Smooth muscle cell (in vitro differentiated cells): ENCODE measurements at regions not wholly inside any gene's neighbourhood (a gene's known extent, or its start where the extent isn't known, plus 50 kb on each side); places are given as distances from the start of the nearest gene placed in this dataset.
A peak's percentile ranks its signal among the peaks of the same experiment; 100 is the strongest.

Experiments used
- DNase-seq: peaks from one replicate; lab custom pipeline; 2025; ENCODE audit not compliant: unreplicated experiment; lab: John Stamatoyannopoulos, UW
- H2AFZ ChIP-seq: fragments of 200-600 bp; sonication (generic); 2 replicates; pipeline ENCODE4 v1.6.0; 2016; ENCODE audit warnings: antibody characterized with exemption, low read depth, mild to moderate bottlenecking
- H3F3A ChIP-seq: fragments of 200-600 bp; sonication (generic); 2 replicates; pipeline ENCODE4 v1.6.0; 2017; ENCODE audit warnings: antibody characterized with exemption, low read depth
- H3K27ac ChIP-seq: fragments of 200-600 bp; sonication (generic); 2 replicates; pipeline ENCODE4 v1.5.1; 2016; ENCODE audit warnings: low read depth, mild to moderate bottlenecking
- H3K27me3 ChIP-seq: fragments of 200-600 bp; sonication (generic); 2 replicates; pipeline ENCODE4 v1.6.1; 2016; ENCODE audit warnings: low read depth, mild to moderate bottlenecking
- H3K36me3 ChIP-seq: fragments of 200-600 bp; sonication (generic); 2 replicates; pipeline ENCODE4 v1.5.1; 2016; ENCODE audit warnings: low read depth
- H3K4me1 ChIP-seq: fragments of 200-600 bp; sonication (generic); 2 replicates; pipeline ENCODE4 v1.5.1; 2016; ENCODE audit warnings: low read depth
- H3K4me2 ChIP-seq: fragments of 200-600 bp; sonication (generic); 2 replicates; pipeline ENCODE4 v1.6.0; 2016; ENCODE audit warnings: mild to moderate bottlenecking
- H3K4me3 ChIP-seq: fragments of 200-600 bp; sonication (generic); 2 replicates; pipeline ENCODE4 v1.5.1; 2016; ENCODE audit warnings: mild to moderate bottlenecking
- H3K79me2 ChIP-seq: fragments of 200-600 bp; sonication (generic); 2 replicates; pipeline ENCODE4 v1.6.0; 2016; ENCODE audit warnings: low read depth, mild to moderate bottlenecking
- H3K9ac ChIP-seq: fragments of 200-600 bp; sonication (generic); 2 replicates; pipeline ENCODE4 v1.6.0; 2016; ENCODE audit warnings: low read depth
- H3K9me3 ChIP-seq: fragments of 200-600 bp; sonication (generic); replicated peaks from 2 replicates; pipeline ENCODE4 v1.5.1; 2016; ENCODE audit warnings: low read depth
- H4K20me1 ChIP-seq: fragments of 200-600 bp; sonication (generic); 2 replicates; pipeline ENCODE4 v1.6.0; 2016; ENCODE audit warnings: low read depth
- CTCF ChIP-seq: fragments of 200-600 bp; sonication (generic); IDR thresholded peaks from 2 replicates; pipeline ENCODE4 v1.5.1; 2017; ENCODE audit warnings: borderline replicate concordance, mild to moderate bottlenecking, antibody characterized with exemption; ENCODE audit not compliant: insufficient read depth, poor library complexity, severe bottlenecking
- WGBS: methylation state at CpG from one replicate; pipeline ENCODE4 v1.1.7; 2016; ENCODE audit warnings: low lambda C conversion rate; 5-methylcytosine and 5-hydroxymethylcytosine counted together

- Histone ChIP-seq H3K4me3 (no peak overlapping the region), H3K9me3 (no peaks in the 10 kb centered on the region), H3K79me2 (no peaks in the 10 kb centered on the region), H3F3A (peaks cover 18% of the 10 kb centered on the region), H4K20me1 (no peaks in the 10 kb centered on the region), H3K4me2 (no peak overlapping the region), H3K36me3 (no peaks in the 10 kb centered on the region), H3K27ac (no peak overlapping the region), H3K9ac (no peak overlapping the region), H2AFZ (no peak overlapping the region), H3K4me1 (peaks cover 26% of the 10 kb centered on the region), H3K27me3 (no peaks in the 10 kb centered on the region)
- DNase-seq = no peak
- WGBS = 88% methylated on average over 4 of the region's 4 CpGs
- TF ChIP-seq CTCF = no peak
These were observed 506.6 kb upstream of the SULF2 start for GRCh38 chr20:48291896-48292295.

- no peaks in the 10 kb centered on the region for H3K9me3 ChIP-seq
- H3K36me3 ChIP-seq = no peaks in the 10 kb centered on the region
- H3F3A ChIP-seq = no peaks in the 10 kb centered on the region
- no peak for TF ChIP-seq CTCF
- no peak overlapping the region for H2AFZ ChIP-seq
- no peak overlapping the region for H3K4me2 ChIP-seq
- no peak overlapping the region for H3K27ac ChIP-seq
- H3K4me1 ChIP-seq = peaks cover 10% of the 10 kb centered on the region
- 90% methylated on average over 2 of the region's 2 CpGs for WGBS
- no peak overlapping the region for H3K4me3 ChIP-seq
- no peaks in the 10 kb centered on the region for H3K27me3 ChIP-seq
- H4K20me1 ChIP-seq = no peaks in the 10 kb centered on the region
- no peak for DNase-seq
- H3K9ac ChIP-seq = no peak overlapping the region
- no peaks in the 10 kb centered on the region for H3K79me2 ChIP-seq
These were observed 503.7 kb upstream of the SULF2 start for GRCh38 chr20:48288930-48289507.

GRCh38 chr20:48287552-48288170 lies 502.4 kb upstream of the SULF2 start:
- Histone ChIP-seq H3F3A (no peaks in the 10 kb centered on the region), H3K36me3 (no peaks in the 10 kb centered on the region), H3K79me2 (no peaks in the 10 kb centered on the region), H3K9ac (no peak overlapping the region), H3K4me1 (peaks cover 10% of the 10 kb centered on the region), H3K27me3 (no peaks in the 10 kb centered on the region), H3K9me3 (no peaks in the 10 kb centered on the region), H3K4me2 (no peak overlapping the region), H3K4me3 (no peak overlapping the region), H2AFZ (no peak overlapping the region), H3K27ac (no peak overlapping the region), H4K20me1 (no peaks in the 10 kb centered on the region)
- no peak for TF ChIP-seq CTCF
- 94% methylated on average over 6 of the region's 6 CpGs for WGBS
- DNase-seq = no peak

GRCh38 chr20:48287021-48287494 lies 501.8 kb upstream of the SULF2 start:
- H3K4me2 ChIP-seq = no peak overlapping the region
- H2AFZ ChIP-seq = peak overlapping the region; percentile 26
- H3F3A ChIP-seq = no peaks in the 10 kb centered on the region
- DNase-seq = no peak
- no peaks in the 10 kb centered on the region for H4K20me1 ChIP-seq
- no peaks in the 10 kb centered on the region for H3K9me3 ChIP-seq
- H3K4me1 ChIP-seq = peaks cover 6% of the 10 kb centered on the region
- H3K27me3 ChIP-seq = no peaks in the 10 kb centered on the region
- no peak for TF ChIP-seq CTCF
- H3K9ac ChIP-seq = no peak overlapping the region
- H3K79me2 ChIP-seq = no peaks in the 10 kb centered on the region
- H3K27ac ChIP-seq = no peak overlapping the region
- WGBS = 78% methylated on average over 7 of the region's 7 CpGs
- no peaks in the 10 kb centered on the region for H3K36me3 ChIP-seq
- H3K4me3 ChIP-seq = no peak overlapping the region
